Stimulated activated CD8-positive, alpha-beta memory T cell treated with anti-CD3 and anti-CD28 coated beads, Interleukin-2, amount 100 ng/mL, for 1 hour (primary cell): ENCODE measurements at regions not wholly inside any gene's neighbourhood (a gene's known extent, or its start where the extent isn't known, plus 50 kb on each side); places are given as distances from the start of the nearest gene placed in this dataset.
"Not testable (repeated sequence)": the region's sequence is repeated elsewhere in the genome, so short reads cannot be mapped to it uniquely, and the experiment has no call there.

Experiments
- DNase-seq, 2 donors: peaks; one replicate each; pipeline ENCODE4 v3.0.0-alpha.2; 2020; ENCODE audit warnings: low read depth in 2 of 2

GRCh38 chr11:116698080-116698479, 74.7 kb downstream of the BUD13 start:
- DNase-seq: no peak

- DNase-seq: no peak
Observed at GRCh38 chr11:116697639-116698038, 75.1 kb downstream of the BUD13 start.

DNA sequence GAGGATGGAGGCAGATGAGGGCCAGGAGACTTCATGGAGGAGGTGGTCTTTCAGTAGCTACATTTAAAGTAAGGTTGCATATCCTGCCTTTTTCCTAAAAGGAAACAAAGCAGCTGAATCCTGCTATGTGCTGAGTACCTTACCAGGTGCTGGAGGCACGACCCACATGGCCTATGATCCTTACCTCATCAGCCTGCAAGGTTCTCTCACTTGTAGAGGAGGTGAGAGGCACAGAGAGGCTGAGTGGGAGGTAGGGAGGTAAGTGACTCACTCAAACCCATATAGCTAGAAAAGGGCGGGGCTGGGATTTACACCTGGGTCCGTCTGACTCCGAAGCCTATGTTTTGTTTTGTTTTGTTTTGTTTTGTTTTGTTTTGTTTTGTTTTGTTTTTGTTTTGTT, 75.8 kb downstream of the BUD13 start:
- no peak for DNase-seq

GRCh38 chr11:116696381-116696941, 76.3 kb downstream of the BUD13 start:
- no peak for DNase-seq

DNA sequence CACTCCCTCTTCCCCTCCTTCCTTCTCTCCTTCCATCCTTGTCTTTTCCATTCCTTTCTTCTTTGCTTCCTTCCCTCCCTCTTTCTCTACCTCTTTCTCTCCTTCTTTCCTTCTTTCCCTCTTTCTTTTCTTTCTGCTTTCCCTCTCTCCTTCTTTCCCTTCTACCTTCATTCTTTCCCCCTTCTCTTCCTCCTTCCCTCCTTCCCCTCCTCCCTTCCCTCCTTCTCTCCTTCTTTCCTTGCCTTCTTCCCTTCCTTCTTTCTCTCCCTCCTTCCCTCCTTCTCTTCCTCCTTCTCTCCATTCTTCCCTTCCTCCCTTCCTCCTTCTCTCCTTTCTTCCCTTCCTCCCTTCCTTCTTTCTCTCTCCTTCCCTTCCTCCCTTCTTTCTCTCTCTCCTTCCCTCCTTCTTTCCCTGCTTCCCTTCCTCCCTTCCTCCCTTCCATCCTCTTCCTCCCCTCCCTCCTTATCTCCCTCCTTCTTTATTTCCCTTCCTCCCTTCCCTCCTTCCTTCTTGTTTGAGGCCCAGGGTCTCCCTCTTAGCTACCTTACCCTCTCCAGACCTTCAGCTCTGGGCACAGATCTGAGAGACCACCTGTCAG, 77.0 kb downstream of the BUD13 start:
- DNase-seq: no peak

- DNase-seq: no peak
Observed at GRCh38 chr11:116694815-116695590, 77.8 kb downstream of the BUD13 start.

GRCh38 chr11:116694349-116694725, 78.5 kb downstream of the BUD13 start:
- DNase-seq: no peak

- DNase-seq: no peak
Observed at GRCh38 chr11:116693593-116694348, 79.0 kb downstream of the BUD13 start.

- no peak for DNase-seq
Observed at GRCh38 chr11:116693102-116693570, 79.7 kb downstream of the BUD13 start.

GRCh38 chr11:116692318-116693101, 80.3 kb downstream of the BUD13 start:
- DNase-seq: no peak

DNA sequence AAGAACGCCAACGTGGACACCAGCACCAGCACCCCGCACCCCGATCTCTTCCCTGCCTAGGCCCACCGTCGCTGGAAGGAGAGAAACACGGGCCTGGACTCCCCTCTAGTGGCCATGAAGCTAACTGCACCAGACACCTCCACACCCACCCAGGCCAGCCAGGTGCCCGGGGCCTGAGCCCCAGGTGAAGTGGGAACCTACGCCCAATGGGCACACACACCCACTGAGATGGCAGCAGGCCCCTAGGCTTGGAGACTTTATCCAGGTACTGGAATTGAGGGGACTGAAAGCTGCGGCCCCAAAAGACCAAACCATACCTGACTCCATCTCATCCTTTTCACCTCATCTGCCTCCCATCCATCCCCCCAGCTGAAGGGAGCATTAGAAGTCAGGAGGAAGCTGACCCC, 81.0 kb downstream of the BUD13 start:
- DNase-seq: peak; percentile 4 to 22

DNA sequence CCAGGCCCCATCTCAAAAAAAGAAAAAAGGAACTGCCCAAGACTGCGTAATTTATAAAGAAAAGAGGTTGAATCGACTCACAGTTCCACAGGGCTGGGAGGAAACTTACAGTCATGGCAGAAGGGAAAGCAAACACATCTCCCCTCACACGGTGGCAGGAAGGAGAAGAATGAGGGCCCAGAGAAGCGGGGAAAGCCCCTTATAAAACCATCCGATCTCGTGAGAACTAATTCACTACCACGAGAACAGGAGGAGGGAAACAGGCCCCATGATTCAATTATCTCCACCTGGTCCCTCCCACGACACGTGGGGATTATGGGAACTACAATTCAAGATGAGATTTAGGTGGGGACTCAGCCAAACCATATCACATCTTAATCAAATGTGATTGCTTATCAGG, 82.2 kb downstream of the BUD13 start:
- no peak for DNase-seq

DNA sequence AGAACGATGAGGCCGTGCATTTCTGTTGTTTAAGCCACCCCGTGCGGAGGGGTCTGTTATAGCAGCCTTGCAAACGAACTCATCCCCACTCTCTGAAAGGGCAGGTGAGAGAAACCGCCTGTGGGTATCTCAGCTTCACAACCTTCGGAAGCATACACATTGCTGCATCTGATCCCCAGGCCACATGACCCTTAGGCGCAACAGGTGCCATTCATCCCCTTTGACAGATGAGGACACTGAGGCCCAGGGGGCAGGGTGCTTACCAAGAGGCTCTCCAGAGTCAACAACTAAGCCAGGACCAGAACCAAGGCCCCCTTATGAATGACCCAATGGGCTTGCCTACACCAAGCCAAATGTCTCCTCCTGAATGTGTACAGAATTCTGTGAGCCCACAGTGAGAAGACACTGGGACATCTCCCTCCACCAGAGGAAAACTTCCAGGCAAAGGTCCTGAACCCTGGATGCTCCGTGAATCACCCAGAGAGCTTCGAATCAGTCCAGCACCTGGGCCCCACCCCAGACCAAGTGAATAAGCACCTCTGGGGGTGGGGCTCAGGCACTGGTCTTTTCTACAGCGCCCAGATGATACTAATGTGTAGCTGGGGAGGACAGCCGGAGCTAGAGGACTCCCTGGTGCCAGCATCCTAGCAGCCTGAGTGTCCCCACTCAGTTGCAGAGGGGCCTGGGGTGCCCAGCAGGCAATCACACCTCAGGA, 83.2 kb downstream of the BUD13 start:
- DNase-seq: no peak

- DNase-seq: no peak
Observed at GRCh38 chr11:116688202-116688540, 84.6 kb downstream of the BUD13 start.

DNA sequence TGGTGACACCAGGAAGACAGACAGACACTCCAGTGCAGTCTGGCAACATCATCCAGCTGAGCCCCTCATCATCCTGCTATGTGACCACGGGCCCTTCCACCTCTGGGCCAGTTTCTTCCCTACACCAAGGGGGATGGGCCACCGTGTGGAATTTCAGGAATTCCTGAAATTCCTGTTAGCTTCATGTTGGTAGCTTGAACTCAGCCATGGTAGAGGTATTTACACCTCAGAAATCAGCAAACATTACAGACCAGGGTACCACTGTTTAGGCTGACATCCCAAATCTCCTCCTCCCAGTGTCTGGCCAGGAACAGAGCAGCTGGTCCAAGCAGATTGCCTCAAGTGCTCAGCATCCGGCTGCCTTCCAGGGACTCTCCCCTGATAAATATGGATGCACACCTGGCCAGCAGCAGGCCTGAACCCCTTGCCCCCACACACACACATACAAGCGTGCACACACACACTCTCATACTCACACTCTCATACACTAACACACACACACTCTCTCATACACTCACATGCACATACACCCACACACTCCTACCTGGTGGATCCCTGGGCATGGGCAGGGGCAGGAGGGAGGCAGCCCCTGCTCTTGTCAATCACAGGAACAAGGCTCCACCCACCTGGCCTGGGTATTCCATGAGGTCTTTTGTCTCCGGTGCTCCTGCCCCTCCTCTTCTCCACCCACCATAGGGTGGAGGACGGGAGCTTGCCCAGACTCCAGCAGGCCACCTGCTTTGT, 85.2 kb downstream of the BUD13 start:
- DNase-seq: no peak

- DNase-seq: no peak
Observed at GRCh38 chr11:116686866-116687265, 85.9 kb downstream of the BUD13 start.

- DNase-seq: no peak
Observed at GRCh38 chr11:116683982-116684381, 88.8 kb downstream of the BUD13 start.

DNA sequence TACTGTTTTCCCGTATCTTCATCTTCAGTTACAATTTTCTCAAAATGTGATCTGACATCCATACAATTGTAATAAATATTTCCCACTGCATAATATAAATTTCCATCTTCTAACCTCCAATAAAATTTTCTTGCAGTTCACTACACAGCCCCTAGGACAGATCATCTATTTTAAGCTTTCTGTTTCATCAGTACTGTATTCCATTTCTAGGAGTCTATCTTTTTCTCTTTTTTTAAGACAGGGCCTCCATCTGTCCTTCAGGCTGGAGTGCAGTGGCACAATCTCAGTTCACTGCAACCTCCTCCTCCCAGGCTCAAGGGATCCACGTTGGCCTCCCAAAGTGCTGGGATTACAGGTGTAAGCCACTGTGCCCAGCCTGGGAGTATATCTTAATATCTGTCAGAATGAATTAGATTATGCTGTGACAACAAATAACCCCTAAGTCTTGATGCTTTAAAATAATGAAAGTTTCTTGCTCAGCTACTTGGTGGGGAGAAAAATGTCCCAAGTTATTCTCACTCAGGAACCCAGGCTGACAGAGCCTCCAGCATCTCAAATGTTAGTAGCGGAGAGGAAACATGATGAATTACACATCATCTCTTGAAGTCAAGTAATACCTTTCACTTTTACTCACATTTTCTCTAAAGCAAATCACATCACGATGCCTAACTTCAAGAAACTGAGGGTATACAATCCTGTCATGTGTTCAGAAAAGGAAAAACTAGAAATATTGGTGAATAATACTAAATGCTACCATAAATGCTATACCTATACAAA, 92.2 kb downstream of the BUD13 start:
- no peak for DNase-seq

DNA sequence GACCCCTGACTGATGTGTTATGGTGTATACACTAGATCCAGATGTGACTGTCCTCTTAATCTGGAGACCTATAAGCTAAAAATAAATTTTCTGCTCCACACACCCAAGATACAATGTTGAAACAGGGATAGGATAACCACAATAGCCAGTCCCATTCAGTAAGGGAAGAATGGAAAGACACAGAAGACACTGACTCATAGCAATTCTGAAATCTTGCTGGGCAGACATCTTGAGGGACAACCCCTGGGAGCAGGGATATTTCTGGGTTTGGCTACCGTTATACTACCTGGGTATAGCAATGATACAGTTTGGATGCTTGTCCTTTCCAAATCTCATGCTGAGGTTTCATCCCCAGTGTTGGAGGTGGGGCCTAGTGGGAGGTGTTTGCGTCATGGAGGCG, 93.9 kb downstream of the BUD13 start:
- no peak for DNase-seq

- DNase-seq: not testable (repeated sequence)
Observed at GRCh38 chr11:116667318-116667717, 105.5 kb downstream of the BUD13 start.
